GM23338 (cell line): ENCODE measurements at regions not wholly inside any gene's neighbourhood (a gene's known extent, or its start where the extent isn't known, plus 50 kb on each side); places are given as distances from the start of the nearest gene placed in this dataset.

Experiments
- ATAC-seq: fragments of 200-7000 bp; cut with Tn5 transposase; 3 replicates; pipeline ENCODE4 v1.9.1; 2020
- DNase-seq: peaks from one replicate; pipeline ENCODE4 v3.0.0-alpha.2; 2015; ENCODE audit warnings: low spot score
- H2AFZ ChIP-seq: fragments of 200-600 bp; sonication (generic); 2 replicates; pipeline ENCODE4 v1.8.0; 2016; ENCODE audit warnings: antibody characterized with exemption, mild to moderate bottlenecking, moderate library complexity
- H3F3A ChIP-seq: fragments of 200-600 bp; sonication (generic); replicated peaks from 2 replicates; pipeline ENCODE4 v1.8.0; 2017; ENCODE audit warnings: antibody characterized with exemption, mixed run types, low read depth
- H3K27ac ChIP-seq: fragments of 200-600 bp; sonication (generic); 2 replicates; pipeline ENCODE4 v1.6.1; 2016; ENCODE audit warnings: low read depth
- H3K27me3 ChIP-seq: fragments of 200-600 bp; sonication (generic); 2 replicates; pipeline ENCODE4 v1.8.0; 2016; ENCODE audit warnings: mild to moderate bottlenecking, mixed run types, moderate library complexity; ENCODE audit not compliant: insufficient read depth
- H3K36me3 ChIP-seq: fragments of 200-600 bp; sonication (generic); 2 replicates; pipeline ENCODE4 v1.8.0; 2016; ENCODE audit warnings: mild to moderate bottlenecking; ENCODE audit not compliant: insufficient read depth
- H3K4me1 ChIP-seq: fragments of 200-600 bp; sonication (generic); 2 replicates; pipeline ENCODE4 v1.8.0; 2016; ENCODE audit warnings: mild to moderate bottlenecking, moderate library complexity; ENCODE audit not compliant: insufficient read depth
- H3K4me2 ChIP-seq: fragments of 200-600 bp; sonication (generic); 2 replicates; pipeline ENCODE4 v1.7.1; 2017; ENCODE audit warnings: mixed run types
- H3K4me3 ChIP-seq: fragments of 200-600 bp; sonication (generic); 2 replicates; pipeline ENCODE4 v1.6.1; 2016; ENCODE audit warnings: mixed run types
- H3K79me2 ChIP-seq: fragments of 200-600 bp; sonication (generic); replicated peaks from 2 replicates; pipeline ENCODE4 v1.8.0; 2017; ENCODE audit warnings: mild to moderate bottlenecking; ENCODE audit not compliant: insufficient read depth
- H3K9me2 ChIP-seq: fragments of 200-600 bp; sonication (generic); 2 replicates; pipeline ENCODE4 v1.8.0; 2017; ENCODE audit not compliant: insufficient read depth
- H4K20me1 ChIP-seq: fragments of 200-600 bp; sonication (generic); replicated peaks from 2 replicates; pipeline ENCODE4 v1.8.0; 2017; ENCODE audit warnings: mild to moderate bottlenecking; ENCODE audit not compliant: insufficient read depth
- H3K27ac Mint-ChIP-seq: 2 replicates; pipeline ENCODE4 v1.8.0; 2020; ENCODE audit warnings: inconsistent platforms, mild to moderate bottlenecking, moderate library complexity, mixed read lengths
- H3K27me3 Mint-ChIP-seq: 3 replicates; pipeline ENCODE4 v1.8.0; 2022; ENCODE audit warnings: low read depth, mild to moderate bottlenecking, moderate library complexity, mixed read lengths, inconsistent platforms; ENCODE audit not compliant: insufficient read depth, poor library complexity
- H3K36me3 Mint-ChIP-seq: 3 replicates; pipeline ENCODE4 v1.8.0; 2021; ENCODE audit warnings: low read depth, mild to moderate bottlenecking, inconsistent platforms, moderate library complexity, mixed read lengths
- H3K4me1 Mint-ChIP-seq: 3 replicates; pipeline ENCODE4 v1.8.0; 2020; ENCODE audit warnings: mild to moderate bottlenecking, inconsistent platforms, mixed read lengths
- H3K4me3 Mint-ChIP-seq: 3 replicates; pipeline ENCODE4 v1.8.0; 2021; ENCODE audit warnings: moderate library complexity, mild to moderate bottlenecking, inconsistent platforms, mixed read lengths
- H3K9me3 Mint-ChIP-seq: 3 replicates; pipeline ENCODE4 v1.8.0; 2020; ENCODE audit warnings: moderate library complexity, mild to moderate bottlenecking, inconsistent platforms, mixed read lengths
- CREB1 ChIP-seq: fragments of 250-450 bp; sonication (Bioruptor Pico); IDR thresholded peaks from 2 replicates; pipeline ENCODE4 v1.5.0; 2020; ENCODE audit warnings: low read depth, mild to moderate bottlenecking, moderate library complexity
- CTCF ChIP-seq, 2 experiments: fragments of 200-600 bp in 1 of 2; sonication (generic) in 1 of 2; conservative IDR thresholded peaks; 2 replicates each; pipeline versions ENCODE4 v1.5.1 to v1.6.1; 2016 to 2017; ENCODE audit warnings: antibody characterized with exemption in 2 of 2, low read depth in 2 of 2, mild to moderate bottlenecking in 2 of 2, moderate library complexity in 1 of 2
- ETS1 ChIP-seq: IDR thresholded peaks from 2 replicates; pipeline ENCODE4 v1.6.1; 2016; ENCODE audit warnings: antibody characterized with exemption
- EZH2 ChIP-seq: fragments of 200-600 bp; sonication (generic); IDR thresholded peaks from one replicate; pipeline ENCODE4 v1.8.0; 2017; ENCODE audit warnings: antibody characterized with exemption, mild to moderate bottlenecking, low read depth; ENCODE audit not compliant: unreplicated experiment
- EZH2phosphoT487 ChIP-seq: fragments of 200-600 bp; sonication (generic); IDR thresholded peaks from one replicate; pipeline ENCODE4 v1.8.1; 2018; ENCODE audit warnings: antibody characterized with exemption; ENCODE audit not compliant: unreplicated experiment
- JUNB ChIP-seq: IDR thresholded peaks from one replicate; pipeline ENCODE4 v1.6.1; 2016; ENCODE audit warnings: antibody characterized with exemption; ENCODE audit not compliant: unreplicated experiment
- NANOG ChIP-seq: IDR thresholded peaks from 2 replicates; pipeline ENCODE4 v1.6.1; 2016; ENCODE audit warnings: antibody characterized with exemption, borderline replicate concordance
- POLR2AphosphoS5 ChIP-seq: IDR thresholded peaks from 2 replicates; pipeline ENCODE4 v1.6.1; 2016; ENCODE audit warnings: antibody characterized with exemption, low read depth
- STAT1 ChIP-seq: IDR thresholded peaks from one replicate; pipeline ENCODE4 v1.6.1; 2016; ENCODE audit warnings: antibody characterized with exemption; ENCODE audit not compliant: unreplicated experiment
- ZNF114 ChIP-seq: fragments of 250-450 bp; sonication (Bioruptor Pico); IDR thresholded peaks from 2 replicates; pipeline ENCODE4 v1.5.0; 2020; ENCODE audit warnings: mild to moderate bottlenecking, moderate library complexity
- ZNF331 ChIP-seq: fragments of 250-450 bp; sonication (Bioruptor Pico); IDR thresholded peaks from 2 replicates; pipeline ENCODE4 v1.5.0; 2020; ENCODE audit warnings: low read depth, mild to moderate bottlenecking, moderate library complexity
- ZNF462 ChIP-seq: fragments of 250-450 bp; sonication (Bioruptor Pico); IDR thresholded peaks from 2 replicates; pipeline ENCODE4 v1.5.0; 2020; ENCODE audit warnings: mild to moderate bottlenecking, moderate library complexity
- TF ChIP-seq, protein P1 (sequence below): IDR thresholded peaks from one replicate; pipeline ENCODE4 v1.6.1; 2018; ENCODE audit warnings: antibody characterized with exemption; ENCODE audit not compliant: unreplicated experiment

- Histone ChIP-seq H3K4me3 (no peak overlapping the region), H3K27ac (no peak overlapping the region), H3K79me2 (no peaks in the 10 kb centered on the region), H3K4me1 (no peaks in the 10 kb centered on the region), H4K20me1 (no peaks in the 10 kb centered on the region), H3F3A (no peaks in the 10 kb centered on the region), H3K27me3 (no peaks in the 10 kb centered on the region), H3K9me2 (no peaks in the 10 kb centered on the region), H2AFZ (no peak overlapping the region), H3K36me3 (no peaks in the 10 kb centered on the region), H3K4me2 (no peak overlapping the region)
- H3K9me3 Mint-ChIP-seq, result peaks cover 16% of the 10 kb centered on the region
- H3K27ac Mint-ChIP-seq, result no peak overlapping the region
- ATAC-seq (no peak), DNase-seq (no peak)
- H3K27me3 Mint-ChIP-seq, result no peaks in the 10 kb centered on the region
- peaks cover 3% of the 10 kb centered on the region; the same call in 2 of the 3 replicates for H3K4me1 Mint-ChIP-seq
- TF ChIP-seq, protein P1, sequence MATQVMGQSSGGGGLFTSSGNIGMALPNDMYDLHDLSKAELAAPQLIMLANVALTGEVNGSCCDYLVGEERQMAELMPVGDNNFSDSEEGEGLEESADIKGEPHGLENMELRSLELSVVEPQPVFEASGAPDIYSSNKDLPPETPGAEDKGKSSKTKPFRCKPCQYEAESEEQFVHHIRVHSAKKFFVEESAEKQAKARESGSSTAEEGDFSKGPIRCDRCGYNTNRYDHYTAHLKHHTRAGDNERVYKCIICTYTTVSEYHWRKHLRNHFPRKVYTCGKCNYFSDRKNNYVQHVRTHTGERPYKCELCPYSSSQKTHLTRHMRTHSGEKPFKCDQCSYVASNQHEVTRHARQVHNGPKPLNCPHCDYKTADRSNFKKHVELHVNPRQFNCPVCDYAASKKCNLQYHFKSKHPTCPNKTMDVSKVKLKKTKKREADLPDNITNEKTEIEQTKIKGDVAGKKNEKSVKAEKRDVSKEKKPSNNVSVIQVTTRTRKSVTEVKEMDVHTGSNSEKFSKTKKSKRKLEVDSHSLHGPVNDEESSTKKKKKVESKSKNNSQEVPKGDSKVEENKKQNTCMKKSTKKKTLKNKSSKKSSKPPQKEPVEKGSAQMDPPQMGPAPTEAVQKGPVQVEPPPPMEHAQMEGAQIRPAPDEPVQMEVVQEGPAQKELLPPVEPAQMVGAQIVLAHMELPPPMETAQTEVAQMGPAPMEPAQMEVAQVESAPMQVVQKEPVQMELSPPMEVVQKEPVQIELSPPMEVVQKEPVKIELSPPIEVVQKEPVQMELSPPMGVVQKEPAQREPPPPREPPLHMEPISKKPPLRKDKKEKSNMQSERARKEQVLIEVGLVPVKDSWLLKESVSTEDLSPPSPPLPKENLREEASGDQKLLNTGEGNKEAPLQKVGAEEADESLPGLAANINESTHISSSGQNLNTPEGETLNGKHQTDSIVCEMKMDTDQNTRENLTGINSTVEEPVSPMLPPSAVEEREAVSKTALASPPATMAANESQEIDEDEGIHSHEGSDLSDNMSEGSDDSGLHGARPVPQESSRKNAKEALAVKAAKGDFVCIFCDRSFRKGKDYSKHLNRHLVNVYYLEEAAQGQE, result no peak
- TF ChIP-seq ZNF331 (no peak), ZNF114 (CRISPR knock-in tag) (no peak), EZH2phosphoT487 (no peak), ETS1 (no peak), CREB1 (no peak), CTCF (conservative IDR thresholded peaks at IDR 0.05; ENCODE audit: low read depth in 2 of 2) (no peak), EZH2 (no peak), ZNF462 (CRISPR knock-in tag) (no peak), JUNB (no peak), NANOG (no peak), STAT1 (no peak), POLR2AphosphoS5 (no peak)
- H3K36me3 Mint-ChIP-seq, result peaks cover 15% of the 10 kb centered on the region; the same call in 2 of the 3 replicates
- H3K4me3 Mint-ChIP-seq, result no peak overlapping the region
Measured at GRCh38 chrX:122135070-122135469, 1049.0 kb upstream of the GRIA3 start.
